Dermis microvascular lymphatic vessel endothelial cell (primary cell): ENCODE measurements at regions not wholly inside any gene's neighbourhood (a gene's known extent, or its start where the extent isn't known, plus 50 kb on each side); places are given as distances from the start of the nearest gene placed in this dataset.

Experiments used
- DNase-seq, 2 donors: peaks; one replicate each; pipeline versions ENCODE4 v3.0.0 to v3.0.0-alpha.2; 2010; ENCODE audit warnings: low read depth in 2 of 2

DNA sequence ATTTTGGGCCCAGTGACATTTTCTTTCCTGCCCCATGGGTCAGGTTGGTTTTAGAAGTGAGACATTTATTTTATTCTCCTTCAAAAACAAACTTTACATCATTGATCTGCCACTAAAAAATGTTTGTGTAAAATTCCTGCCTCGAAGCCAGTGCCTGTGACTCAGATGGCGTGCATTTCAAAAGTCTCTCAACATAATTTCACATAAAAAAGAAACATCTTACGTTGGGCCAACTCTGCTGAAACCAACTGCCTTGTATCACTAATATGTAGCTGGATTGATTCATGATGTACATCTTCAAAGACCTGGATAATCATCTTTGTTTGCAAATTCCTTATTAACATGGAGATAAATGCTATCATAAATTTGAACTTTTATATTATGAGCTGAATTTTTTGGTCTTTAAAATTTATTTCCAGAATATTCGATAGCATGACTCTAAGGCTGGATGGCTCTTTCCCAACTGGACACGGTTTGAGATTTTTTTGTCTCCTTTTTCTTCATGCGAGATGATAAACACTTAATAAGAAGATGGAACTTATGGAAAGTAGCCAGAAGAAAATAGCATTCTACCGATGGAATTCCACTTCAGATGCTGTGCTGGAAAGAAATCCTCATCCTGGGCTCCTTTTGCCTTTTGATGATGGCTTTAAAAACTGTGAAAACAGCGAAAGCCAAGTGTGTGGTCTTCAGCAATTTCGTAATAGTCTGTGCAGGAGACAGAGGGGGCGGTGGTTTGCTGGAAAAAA, 420.5 kb downstream of the FGF9 start:
- DNase-seq, result no peak

DNA sequence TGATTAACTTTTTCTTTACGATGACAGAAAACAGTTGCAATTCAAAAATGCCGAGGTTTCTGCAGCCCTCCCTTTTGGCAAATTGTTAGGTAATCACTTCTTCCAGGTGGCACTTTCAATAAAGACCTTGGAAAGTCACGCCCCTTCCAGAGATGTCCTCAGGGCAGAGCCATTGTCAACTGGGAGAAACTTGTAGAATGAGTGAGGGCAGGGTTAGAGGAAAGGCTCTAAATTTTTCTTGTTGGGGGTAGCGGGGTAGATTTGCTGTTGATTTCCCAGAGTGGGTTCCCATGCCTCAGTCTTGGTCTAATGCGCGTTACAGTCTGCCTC, 421.1 kb downstream of the FGF9 start:
- no peak for DNase-seq

DNA sequence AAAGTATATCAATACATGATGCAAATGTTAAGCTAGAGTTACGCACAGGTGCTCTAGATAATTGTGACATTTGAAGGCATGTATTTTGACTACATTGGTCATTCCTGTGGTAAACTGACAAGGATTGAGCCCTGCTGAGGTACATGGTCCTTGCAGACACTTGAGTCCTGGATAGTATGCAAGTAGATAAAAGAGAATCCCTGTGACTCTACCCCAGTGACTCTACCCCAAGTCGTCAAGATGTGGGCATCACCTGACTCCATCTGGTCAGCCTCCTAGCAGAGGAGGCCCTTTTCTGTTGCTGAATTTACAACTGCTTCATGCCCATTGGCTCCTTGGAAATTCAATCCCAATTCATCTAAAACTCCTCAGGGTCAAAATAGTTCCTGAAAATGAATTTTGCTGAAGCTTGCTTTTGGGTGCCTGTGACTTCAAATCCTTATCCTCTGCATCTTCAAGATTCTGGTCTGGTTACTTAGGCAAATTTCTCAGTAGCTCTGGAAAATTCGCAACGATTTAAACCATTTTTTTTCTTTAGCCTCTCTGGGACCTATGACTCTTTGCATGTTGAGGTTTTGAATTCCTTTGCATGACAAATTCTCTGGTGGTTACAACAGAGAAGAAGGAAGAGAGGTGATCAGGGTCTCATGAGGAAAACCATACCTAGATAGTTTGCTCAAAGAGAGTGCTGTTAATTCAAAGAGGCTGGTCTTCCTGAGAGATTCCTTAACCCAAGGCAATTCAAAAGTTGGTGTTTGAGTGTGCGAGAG, 422.1 kb downstream of the FGF9 start:
- no peak for DNase-seq

DNA sequence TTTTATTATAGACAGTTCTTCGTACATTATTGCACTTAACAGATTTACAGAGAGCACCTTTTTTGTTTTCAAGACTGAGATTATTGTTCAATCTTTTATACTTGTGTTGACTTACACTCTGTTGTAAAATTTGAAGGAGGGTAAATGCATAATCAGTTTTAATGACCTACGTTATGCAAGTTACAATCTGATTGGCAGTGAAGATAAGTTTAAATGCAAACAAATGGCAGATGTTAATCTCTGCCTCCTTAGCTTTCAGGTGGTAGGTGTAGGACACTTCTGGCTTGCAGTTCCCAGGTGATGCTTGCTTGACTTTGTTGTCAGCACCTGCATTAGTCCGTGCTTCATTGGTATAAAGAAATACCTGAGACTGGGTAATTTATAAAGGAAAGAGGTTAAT, 424.9 kb downstream of the FGF9 start:
- DNase-seq, result no peak

DNA sequence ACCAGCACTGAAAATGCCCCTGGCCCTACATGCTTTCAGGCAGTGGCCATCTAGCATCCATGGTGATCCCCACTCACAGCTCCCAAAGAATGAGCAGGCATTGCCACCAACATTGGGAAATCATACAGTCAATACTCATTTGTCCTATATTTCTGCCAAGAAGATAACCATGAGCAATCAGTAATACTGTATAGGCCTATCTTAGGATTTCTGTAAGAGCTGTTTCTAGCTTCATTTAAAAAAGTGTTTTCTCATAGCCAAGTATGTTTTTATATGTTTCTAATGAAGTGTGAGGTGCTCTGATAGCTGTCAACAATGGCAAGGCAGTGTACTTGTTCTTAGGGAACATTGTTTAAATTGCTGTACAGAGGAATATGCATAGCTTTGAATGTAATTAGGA, 428.7 kb downstream of the FGF9 start:
- DNase-seq, result no peak

DNA sequence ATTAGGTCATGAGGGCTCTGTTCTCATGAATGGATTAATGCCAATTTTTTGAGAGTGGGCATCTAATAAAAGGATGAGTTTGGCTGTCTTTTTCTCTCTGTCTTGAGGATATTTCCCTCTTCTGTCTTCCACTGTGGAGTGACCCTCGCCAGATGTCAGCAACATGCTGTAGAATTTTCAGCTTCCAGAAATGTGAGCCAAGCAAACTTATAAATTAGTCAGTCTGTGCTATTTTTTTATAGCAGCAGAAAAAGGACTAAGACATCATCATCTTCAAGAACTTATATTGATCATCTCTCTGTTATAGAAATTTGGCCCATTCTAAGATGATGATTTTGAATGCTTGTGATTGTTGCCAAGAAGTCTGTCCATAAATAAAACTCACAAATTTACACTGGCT, 431.4 kb downstream of the FGF9 start:
- no peak for DNase-seq

DNA sequence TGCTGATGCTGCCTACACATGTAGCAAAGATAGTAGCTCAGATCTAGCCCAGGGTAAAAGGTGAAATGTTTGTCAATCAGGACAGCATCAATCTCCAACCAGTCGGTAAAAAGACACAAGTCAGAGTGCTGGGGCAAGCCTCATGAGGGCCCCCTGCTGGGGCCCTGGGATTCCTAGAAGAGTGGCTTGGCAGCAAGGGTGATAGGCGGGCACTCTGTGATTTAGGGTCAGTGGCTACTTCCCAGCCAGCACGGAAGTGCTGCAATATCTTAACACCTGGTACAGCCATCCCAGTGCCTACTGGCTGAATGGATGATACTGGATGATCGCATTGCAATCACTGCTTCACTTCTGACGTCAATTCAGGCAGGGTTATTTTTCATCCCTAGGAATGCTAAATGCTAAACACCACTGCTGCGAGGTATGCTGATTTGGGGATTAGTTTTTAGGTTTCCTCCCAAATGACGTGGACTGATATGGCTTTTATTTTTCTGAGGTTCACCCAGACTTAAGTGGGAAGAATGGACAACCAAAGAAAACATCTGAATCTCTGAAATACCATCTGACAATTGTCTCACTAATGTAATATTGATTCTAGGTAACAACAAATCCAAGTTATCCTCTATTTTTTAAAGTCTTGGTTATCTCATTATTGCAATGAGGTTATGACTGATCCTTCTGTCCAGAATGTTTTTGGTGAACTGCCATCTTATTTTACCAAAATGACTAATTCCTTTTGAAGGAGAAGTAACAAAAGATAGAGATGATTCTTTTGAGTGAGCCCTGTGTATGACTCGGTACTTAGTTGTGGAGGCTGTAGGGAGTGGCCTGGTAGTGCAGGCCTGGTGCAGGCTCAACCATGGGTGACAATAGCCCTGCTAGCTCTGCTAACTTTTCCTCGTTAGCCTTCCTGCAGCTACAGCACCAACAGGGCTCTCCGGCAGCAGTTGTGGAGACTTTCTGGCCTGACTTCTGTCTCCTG, 432.5 kb downstream of the FGF9 start:
- no peak for DNase-seq

DNA sequence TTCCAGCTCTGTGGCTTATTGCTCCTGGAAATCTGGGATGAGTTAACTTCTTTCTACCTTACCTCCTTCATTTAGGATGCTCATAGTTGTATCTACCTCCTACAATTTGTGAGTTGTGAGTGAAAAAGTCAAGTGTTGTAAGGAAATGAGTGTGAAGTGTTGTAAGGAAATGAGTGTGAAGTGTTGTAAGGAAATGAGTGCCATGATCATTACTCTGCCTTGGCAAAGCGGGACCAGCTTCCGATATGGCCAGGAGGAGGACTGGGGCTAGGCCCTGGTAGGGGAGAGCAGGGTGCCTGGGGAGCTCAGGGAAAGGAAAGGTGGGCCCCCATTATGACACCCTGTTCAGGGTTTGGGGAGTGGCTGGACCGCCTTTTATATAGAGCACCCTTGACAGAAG, 435.2 kb downstream of the FGF9 start:
- no peak for DNase-seq

DNA sequence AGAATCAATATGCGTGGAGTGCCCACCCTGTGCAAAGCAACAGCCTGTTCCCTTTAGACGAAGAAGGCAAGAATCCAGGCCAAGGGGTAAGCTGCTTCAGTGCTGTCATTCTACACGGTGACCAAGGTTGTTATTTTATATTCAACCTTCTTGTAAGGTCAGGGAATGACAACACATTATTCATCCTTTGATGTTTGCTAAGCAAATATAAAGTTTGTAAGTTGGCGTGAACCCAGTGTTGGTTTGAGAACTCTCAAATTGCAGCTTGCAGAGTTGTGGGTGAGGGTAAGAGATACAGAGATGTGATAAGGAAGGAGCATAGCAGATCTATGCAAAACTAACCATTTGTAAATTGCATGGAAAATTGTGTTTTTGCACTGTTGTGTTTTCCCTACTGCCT, 436.7 kb downstream of the FGF9 start:
- DNase-seq, result no peak

DNA sequence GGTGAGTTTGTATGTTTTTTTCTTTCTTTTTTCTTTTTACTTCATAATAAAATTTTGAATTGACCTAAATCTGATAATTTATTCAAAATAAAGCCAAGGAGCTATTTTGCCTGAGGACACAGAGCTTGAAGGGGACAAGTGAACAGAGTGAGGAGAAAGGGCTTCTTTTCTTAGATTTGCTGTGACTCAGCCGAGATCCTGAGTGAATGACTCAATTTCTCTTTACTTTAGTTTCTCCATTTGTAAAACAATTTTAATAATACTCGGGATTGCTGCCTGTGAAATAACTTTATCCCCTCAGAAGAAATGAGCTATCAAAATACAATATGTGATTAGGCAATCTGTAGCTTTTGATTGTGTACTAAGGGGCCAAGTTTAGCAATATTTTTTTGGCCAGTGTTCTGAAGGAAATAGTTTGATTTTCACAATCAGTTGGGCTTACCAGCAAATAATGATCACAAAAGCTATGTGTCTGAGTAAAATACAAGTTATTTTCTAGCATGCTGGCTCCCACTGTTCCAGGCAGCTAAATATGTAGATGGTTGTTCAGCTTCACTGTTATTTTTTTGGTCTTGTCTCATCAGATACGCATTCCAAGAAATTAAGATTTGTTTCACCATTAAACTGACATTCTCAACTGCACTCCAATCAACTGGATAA, 437.5 kb downstream of the FGF9 start:
- no peak for DNase-seq

DNA sequence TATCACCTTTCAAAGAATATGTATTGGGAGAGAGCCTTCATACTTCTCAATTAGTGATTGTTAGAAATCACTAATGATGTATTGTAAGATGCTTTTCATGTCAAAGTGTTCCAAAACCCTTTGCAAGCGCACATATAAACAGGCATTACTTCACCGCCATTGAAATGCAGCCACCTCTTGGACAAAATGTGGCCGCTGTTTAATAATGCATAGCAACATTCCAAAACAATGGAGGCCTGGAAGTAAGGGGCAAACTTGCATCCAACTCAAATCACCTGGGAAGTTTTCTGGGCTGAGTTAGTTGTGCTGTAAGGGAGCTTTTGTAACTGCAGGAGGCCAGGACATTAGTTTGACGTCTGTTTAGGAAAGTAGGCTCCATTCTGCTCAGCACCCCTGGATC, 438.1 kb downstream of the FGF9 start:
- DNase-seq, result no peak

DNA sequence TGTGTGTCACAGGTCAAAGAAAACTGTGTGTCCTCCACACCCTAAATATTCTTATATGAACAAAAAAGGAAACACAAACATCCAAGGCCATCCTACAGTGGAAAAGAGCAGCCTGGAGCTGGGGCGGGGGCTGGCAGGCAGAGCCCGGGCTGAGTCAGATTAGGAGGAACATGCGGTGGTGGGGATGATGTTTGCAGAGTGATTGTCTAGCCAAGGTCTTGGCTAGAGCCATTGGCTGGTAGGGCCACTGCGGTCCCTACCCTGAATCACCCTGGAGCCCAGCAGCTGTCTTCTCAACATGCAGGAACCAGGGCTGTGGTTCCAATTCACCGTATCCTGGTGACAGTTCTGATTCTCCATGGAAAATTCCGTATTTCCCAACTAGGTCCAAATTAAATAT, 439.5 kb downstream of the FGF9 start:
- no peak for DNase-seq

DNA sequence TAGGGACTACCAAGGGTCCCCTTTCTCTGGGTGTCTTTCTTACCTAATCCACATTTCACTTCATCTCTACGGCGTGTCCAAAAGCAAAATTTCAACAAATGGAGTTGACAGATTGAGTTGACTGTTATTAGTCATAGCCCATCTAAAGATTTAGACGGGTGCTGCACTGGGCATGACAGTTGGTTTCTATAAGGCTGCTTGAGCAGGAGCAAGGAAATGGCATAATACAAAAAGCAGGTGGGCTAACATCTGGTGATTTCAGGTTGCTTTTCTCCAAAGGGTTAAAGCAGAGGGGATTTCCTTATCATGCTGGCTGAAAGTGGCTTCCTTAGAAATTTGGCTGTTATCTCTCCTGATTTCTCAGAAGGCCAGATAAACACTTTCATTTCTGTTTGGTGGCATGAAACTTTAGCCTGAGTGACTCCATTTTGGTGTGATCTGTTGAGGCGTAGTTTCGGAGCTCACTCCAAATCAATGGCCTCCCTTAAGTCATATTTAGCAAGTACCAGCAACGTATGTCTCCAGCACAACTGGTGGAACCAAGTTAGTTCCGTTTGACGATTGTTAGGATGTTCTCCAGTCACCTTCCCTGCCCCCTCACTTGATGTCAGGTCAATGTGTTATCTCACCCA, 440.4 kb downstream of the FGF9 start:
- DNase-seq, result no peak

DNA sequence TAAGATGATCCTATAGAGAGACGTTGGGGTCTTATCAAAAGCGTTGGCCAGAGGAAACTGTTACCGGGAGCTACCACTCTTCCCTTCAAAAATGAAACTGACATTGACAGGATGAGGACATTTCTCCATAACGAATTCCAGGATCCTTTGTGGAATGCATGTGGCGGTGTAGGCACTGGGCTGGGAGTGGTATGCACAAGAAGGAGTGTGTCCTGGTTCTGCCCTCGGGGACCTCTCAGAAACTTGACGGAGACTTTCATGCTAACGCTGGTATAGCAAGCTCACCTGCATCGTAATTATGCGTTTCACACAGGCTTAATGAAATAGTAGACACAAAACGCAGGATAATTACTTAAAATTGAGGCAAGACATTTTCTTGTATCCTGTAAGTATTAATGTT, 441.1 kb downstream of the FGF9 start:
- no peak for DNase-seq

DNA sequence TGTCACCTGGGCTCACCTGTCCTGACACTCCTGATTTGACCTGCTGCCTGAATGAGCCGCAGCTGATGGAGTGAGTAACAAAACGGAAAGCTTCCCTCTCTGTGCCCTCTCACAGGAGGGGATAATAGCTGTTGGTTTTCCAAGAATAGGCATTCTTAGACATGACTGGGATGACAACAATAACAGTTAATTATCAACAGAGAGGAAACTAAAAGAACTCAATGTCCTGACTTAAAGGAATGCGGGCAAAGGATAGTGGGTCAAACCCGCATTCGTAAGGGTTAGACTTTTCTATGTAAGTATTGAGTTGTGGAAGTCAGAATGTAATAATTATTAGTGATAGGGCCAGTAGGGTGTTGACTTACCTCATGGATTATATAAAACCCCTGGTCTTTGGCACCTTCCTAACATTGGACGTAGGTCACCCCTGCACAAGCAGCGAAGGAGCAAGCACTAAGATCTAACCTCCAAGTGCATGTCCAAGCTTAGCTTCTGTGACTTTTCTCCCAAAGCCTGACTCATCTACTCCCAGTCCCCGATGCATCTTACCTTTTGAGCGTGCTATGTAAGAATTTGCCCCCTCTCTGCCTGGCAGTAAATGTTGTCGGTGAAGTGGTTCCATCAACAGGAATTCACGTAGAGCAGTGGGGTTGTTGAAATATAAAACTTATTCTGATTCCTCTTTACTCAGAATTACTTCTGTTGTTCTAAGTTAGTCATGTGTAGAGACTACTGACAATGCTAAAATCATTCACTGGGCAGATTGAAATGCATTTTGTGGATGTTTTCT, 442.3 kb downstream of the FGF9 start:
- DNase-seq, result no peak

DNA sequence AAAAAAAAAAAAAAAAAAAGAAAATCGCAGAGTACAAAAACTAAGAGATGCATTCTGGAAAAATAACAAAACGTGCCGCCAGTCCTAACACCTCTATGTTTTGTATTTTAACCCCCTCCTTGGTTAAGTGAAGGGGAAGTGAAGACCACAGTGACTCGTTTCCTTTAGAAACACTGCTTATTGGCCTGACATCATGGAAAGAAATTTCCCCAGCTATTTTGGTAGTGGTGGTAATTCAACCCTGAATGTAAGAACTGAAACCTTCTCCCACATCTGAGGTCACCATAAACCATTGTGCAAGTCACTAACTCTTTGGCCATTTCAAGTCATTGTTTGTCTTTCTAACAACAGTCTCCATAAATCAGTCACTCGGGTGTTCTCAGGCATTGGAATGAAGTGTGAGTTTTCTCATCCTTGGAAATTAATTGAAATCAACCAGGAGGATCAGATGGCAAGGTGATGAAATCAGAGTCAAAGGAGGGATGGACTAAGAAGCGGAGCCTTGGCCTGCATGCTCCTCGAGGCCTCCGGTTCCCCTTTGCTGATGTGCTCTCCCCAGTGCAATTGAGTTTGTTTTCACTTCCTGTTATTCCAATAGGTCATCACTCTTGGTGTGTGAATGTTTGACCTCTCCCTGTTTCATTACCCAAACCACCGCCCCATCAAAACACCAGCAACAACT, 443.9 kb downstream of the FGF9 start:
- DNase-seq, result no peak

DNA sequence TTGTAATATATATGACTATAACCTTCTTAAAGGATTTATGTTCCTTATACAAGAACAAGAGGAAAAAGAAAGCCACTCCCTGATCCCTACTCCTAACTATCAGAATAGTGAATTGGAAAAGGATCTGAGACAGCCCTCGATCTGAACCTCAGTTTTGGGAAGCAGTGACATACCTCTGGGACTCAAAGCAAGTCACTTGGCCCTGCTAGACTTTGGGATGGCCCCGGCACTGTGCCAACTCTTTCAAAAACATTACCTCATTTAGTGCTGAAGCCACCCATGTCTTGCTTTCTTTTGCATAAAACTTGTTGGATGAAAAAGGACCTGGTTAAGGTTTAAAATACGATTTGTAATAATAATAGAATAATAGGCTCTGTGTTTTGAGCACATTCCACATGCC, 447.3 kb downstream of the FGF9 start:
- no peak for DNase-seq

DNA sequence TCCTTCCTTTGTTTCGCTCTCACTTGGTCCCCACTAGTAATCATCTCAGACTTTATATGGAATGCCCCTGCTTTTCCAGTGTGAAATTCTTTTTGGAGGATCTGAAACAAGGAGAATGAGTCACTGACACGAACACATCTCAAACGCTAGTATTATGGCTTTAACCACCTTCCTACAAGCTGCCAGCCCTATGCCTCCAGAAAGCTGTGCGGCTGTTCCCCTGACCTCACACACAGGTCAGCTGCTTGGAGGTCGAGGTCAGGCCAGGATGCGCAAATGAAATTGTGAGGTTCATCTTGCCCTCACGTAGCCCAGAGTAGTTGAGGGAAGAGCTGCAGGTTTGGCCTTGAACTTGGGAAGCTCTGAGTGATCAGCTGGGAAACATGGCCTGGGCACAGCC, 449.8 kb downstream of the FGF9 start:
- DNase-seq, result no peak

DNA sequence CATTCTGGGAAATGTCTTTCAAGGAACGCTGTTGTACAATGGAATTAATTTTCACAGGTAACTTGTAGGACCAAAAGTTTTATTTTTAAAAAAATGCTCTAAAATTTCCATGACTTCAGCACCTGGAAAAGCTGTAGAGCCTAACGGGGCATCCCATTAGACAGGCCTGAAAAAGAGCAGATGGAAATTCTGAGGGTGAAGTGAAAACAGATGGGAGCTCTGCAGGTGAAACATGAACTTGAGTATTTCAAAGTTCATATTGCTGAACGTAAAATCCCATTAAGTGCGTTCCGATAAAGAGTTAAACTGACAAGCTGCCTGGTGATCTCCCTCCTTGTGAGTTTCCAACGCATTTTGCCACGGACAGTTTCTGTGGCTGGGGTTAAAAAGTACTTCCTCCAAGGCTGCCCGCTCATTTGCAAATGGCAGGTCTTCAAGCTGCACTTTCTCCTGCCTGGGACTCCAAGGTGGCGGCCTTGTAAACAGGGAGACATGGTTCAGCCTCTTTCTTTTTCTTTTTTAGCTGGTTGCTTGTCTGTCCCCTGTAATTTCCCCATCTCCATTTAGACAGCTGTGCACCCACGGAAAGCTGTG, 450.4 kb downstream of the FGF9 start:
- DNase-seq, result no peak
